Duodenal mucosa (tissue), 2 donors: ENCODE measurements at regions not wholly inside any gene's neighbourhood (a gene's known extent, or its start where the extent isn't known, plus 50 kb on each side); places are given as distances from the start of the nearest gene placed in this dataset.
"Not testable (repeated sequence)": the region's sequence is repeated elsewhere in the genome, so short reads cannot be mapped to it uniquely, and the experiment has no call there.

ENCODE experiments used
- H3K27ac ChIP-seq: one replicate; pipeline ENCODE4 v1.7.0; 2013; ENCODE audit warnings: low read depth, low read length
- H3K27me3 ChIP-seq, 2 donors: one replicate each; pipeline ENCODE4 v1.7.0; 2013; ENCODE audit warnings: low read length in 2 of 2, control low read depth in 1 of 2; ENCODE audit not compliant: insufficient read depth in 2 of 2, control insufficient read depth in 1 of 2
- H3K36me3 ChIP-seq, 2 donors: one replicate each; pipeline ENCODE4 v1.7.0; 2013; ENCODE audit warnings: low read length in 2 of 2, control low read depth in 1 of 2; ENCODE audit not compliant: insufficient read depth in 2 of 2, control insufficient read depth in 1 of 2
- H3K4me1 ChIP-seq, 2 donors: one replicate each; pipeline ENCODE4 v1.7.0; 2013; ENCODE audit warnings: low read length in 2 of 2, control low read depth in 1 of 2; ENCODE audit not compliant: insufficient read depth in 2 of 2, control insufficient read depth in 1 of 2
- H3K4me3 ChIP-seq, 2 donors: one replicate each; pipeline ENCODE4 v1.7.0; 2013; ENCODE audit warnings: low read length in 2 of 2, low read depth in 1 of 2
- H3K9ac ChIP-seq, 2 donors: one replicate each; pipeline ENCODE4 v1.7.0; 2013; ENCODE audit warnings: low read length in 2 of 2, low read depth in 1 of 2
- H3K9me3 ChIP-seq, 2 donors: one replicate each; pipeline ENCODE4 v1.7.0; 2013; ENCODE audit warnings: low read length in 2 of 2, control low read depth in 1 of 2; ENCODE audit not compliant: control insufficient read depth in 1 of 2

DNA sequence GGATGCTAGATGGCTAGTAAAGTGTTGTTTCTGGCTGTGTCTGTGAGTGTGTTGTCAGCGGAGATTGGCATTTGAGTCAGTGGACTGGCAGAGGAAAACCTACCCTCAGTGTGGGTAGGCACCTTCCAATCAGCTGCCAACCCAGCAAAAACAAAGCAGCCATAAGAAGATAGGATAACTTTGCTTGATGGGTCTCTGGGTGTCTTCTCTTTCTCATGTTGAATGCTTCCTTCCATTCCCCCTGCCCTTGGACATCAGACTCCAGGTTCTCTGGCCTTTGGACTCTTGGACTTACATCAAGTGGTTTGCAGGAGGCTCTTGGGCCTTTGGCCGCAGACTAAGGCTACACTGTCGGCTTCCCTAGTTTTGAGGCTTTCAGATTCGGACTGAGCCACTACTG is 429.0 kb upstream of the ZNF804A start:
- no peaks in the 10 kb centered on the region for H3K36me3 ChIP-seq
- H3K9me3 ChIP-seq, result no peaks in the 10 kb centered on the region
- H3K27me3 ChIP-seq, result no peaks in the 10 kb centered on the region
- no peaks in the 10 kb centered on the region for H3K4me1 ChIP-seq
- no peak overlapping the region for H3K4me3 ChIP-seq
- H3K9ac ChIP-seq, result no peak overlapping the region
- H3K27ac ChIP-seq, result no peak overlapping the region

DNA sequence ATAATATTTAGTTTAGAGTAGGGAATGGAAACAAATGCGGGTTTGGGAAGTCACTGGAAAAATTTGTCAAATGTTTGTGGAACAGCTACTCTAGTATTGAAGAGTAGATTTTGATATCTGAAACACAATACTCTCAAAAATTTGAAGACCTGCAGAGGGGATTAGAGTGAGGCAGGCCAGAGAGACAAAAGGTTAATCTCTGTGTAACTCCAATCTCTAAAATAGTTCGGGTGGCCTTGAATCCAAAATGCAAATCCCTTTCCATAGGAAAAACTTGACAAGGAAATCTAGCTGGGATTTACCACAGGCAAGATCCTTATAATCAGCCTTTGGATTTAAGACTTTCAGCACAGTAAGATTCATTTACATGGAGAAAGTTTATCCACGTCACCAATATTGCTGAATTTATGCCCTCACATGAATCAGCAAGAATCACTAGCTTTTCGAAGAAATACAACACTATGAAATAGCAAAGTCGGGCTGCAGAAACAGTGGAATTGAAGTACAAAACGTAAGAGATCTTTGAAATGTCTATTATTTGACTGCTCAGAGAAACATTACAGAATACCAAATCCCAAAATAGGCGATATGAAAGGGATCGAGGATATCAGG is 423.7 kb upstream of the ZNF804A start:
- Histone ChIP-seq H3K4me3 (no peak overlapping the region), H3K27me3 (no peaks in the 10 kb centered on the region), H3K4me1 (no peaks in the 10 kb centered on the region), H3K9me3 (no peaks in the 10 kb centered on the region), H3K27ac (no peak overlapping the region), H3K36me3 (no peaks in the 10 kb centered on the region), H3K9ac (no peak overlapping the region)

DNA sequence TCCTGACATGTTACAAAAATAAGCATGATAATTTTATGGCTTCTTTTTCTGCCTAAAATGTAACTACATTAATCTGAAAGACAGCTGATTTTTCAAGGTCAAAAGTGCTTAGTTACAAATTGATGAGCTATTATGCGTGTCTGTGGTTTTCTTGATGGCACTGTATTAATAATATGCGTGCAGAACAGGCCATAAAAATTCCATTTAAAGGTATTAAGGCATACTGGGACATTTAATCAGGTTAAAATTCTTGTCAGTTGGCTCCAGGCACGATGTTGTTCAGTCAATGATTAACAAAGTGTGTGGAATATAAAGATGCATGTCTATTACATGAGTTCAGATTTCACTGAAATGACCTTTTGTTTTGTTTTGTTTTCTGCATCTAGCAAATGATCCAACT is 420.1 kb upstream of the ZNF804A start:
- Histone ChIP-seq H3K9me3 (no peaks in the 10 kb centered on the region), H3K4me3 (no peak overlapping the region), H3K9ac (no peak overlapping the region), H3K36me3 (no peaks in the 10 kb centered on the region), H3K27ac (no peak overlapping the region), H3K27me3 (no peaks in the 10 kb centered on the region), H3K4me1 (no peaks in the 10 kb centered on the region)

- Histone ChIP-seq H3K9me3 (no peaks in the 10 kb centered on the region), H3K4me3 (no peak overlapping the region), H3K27me3 (no peaks in the 10 kb centered on the region), H3K4me1 (no peaks in the 10 kb centered on the region), H3K36me3 (no peaks in the 10 kb centered on the region), H3K9ac (no peak overlapping the region), H3K27ac (no peak overlapping the region)
Observed at GRCh38 chr2:184186436-184186835, 411.9 kb upstream of the ZNF804A start.

GRCh38 chr2:184187421-184187971 is 410.8 kb upstream of the ZNF804A start:
- no peak overlapping the region for H3K27ac ChIP-seq
- H3K27me3 ChIP-seq, result no peaks in the 10 kb centered on the region
- H3K9me3 ChIP-seq, result no peaks in the 10 kb centered on the region
- no peak overlapping the region for H3K4me3 ChIP-seq
- no peaks in the 10 kb centered on the region for H3K4me1 ChIP-seq
- no peaks in the 10 kb centered on the region for H3K36me3 ChIP-seq
- no peak overlapping the region for H3K9ac ChIP-seq

GRCh38 chr2:184190725-184191124 is 407.6 kb upstream of the ZNF804A start:
- Histone ChIP-seq H3K9me3 (no peaks in the 10 kb centered on the region), H3K9ac (no peak overlapping the region), H3K27ac (no peak overlapping the region), H3K36me3 (no peaks in the 10 kb centered on the region), H3K4me3 (no peak overlapping the region), H3K4me1 (no peaks in the 10 kb centered on the region), H3K27me3 (no peaks in the 10 kb centered on the region)

DNA sequence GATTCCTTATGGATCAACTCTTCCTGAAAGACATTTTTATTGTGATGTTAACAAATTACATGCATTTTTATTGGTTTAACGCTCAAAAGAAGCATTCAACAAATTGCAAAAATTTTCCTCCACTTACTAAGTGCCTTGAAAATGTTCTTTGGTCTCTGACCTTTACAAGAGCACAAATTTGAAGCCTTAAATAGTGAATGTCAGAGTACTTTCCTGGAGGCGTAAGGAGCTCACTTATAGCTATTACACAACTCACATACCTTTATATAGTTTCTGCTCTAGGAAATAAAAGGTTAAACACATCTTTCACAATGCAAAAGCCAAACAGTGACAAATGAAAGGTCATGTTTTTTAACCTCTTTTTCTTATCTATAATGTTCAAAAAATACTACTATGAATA is 405.7 kb upstream of the ZNF804A start:
- no peaks in the 10 kb centered on the region for H3K27me3 ChIP-seq
- no peaks in the 10 kb centered on the region for H3K9me3 ChIP-seq
- H3K4me1 ChIP-seq, result no peaks in the 10 kb centered on the region
- H3K36me3 ChIP-seq, result no peaks in the 10 kb centered on the region
- H3K4me3 ChIP-seq, result no peak overlapping the region
- H3K9ac ChIP-seq, result no peak overlapping the region
- no peak overlapping the region for H3K27ac ChIP-seq

GRCh38 chr2:184197413-184197812 is 400.9 kb upstream of the ZNF804A start:
- Histone ChIP-seq H3K4me3 (no peak overlapping the region), H3K4me1 (no peaks in the 10 kb centered on the region), H3K9me3 (no peaks in the 10 kb centered on the region), H3K27ac (no peak overlapping the region), H3K27me3 (no peaks in the 10 kb centered on the region), H3K9ac (no peak overlapping the region), H3K36me3 (no peaks in the 10 kb centered on the region)

DNA sequence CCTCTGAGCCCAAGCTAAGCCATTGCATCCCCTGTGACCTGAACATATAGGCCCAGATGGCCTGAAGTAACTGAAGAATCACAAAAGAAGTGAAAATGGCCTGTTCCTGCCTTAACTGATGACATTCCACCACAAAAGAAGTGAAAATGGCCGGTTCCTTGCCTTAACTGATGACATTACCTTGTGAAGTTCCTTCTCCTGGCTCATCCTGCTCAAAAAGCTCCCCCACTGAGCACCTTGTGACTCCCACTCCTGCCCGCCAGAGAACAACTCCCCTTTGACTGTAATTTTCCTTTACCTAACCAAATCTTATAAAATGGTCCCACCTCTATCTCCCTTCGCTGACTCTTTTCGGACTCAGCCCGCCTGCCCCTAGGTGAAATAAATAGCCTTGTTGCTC is 399.5 kb upstream of the ZNF804A start:
- not testable (repeated sequence) for H3K4me1 ChIP-seq, H3K4me3 ChIP-seq, H3K27me3 ChIP-seq, H3K9me3 ChIP-seq, H3K9ac ChIP-seq, H3K36me3 ChIP-seq, H3K27ac ChIP-seq

- no peaks in the 10 kb centered on the region for H3K27me3 ChIP-seq
- no peak overlapping the region for H3K9ac ChIP-seq
- no peaks in the 10 kb centered on the region for H3K4me1 ChIP-seq
- no peaks in the 10 kb centered on the region for H3K9me3 ChIP-seq
- no peaks in the 10 kb centered on the region for H3K36me3 ChIP-seq
- H3K4me3 ChIP-seq, result no peak overlapping the region
- H3K27ac ChIP-seq, result no peak overlapping the region
Observed at GRCh38 chr2:184199274-184199673, 399.1 kb upstream of the ZNF804A start.

DNA sequence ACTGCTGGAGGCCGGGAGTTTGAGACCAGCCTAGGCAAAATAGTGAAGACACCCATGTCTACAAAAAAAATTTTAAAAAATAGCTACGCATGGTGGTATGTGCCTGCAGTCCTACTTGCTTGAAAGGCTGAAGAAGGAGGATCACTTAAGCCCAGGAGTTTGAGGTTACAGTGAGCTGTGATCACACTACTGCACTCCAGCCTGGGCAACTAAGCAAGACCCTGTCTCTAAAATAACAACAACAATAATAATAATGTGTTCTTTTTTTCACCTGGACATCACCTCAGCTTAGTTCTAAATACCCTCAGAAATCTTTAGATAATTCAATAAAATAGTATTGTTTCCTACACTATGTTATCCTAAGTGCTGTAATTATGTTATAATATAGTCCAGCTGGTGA is 397.1 kb upstream of the ZNF804A start:
- H3K9ac ChIP-seq, result no peak overlapping the region
- H3K4me3 ChIP-seq, result no peak overlapping the region
- H3K27ac ChIP-seq, result no peak overlapping the region
- H3K9me3 ChIP-seq, result no peaks in the 10 kb centered on the region
- H3K4me1 ChIP-seq, result no peaks in the 10 kb centered on the region
- H3K27me3 ChIP-seq, result no peaks in the 10 kb centered on the region
- H3K36me3 ChIP-seq, result no peaks in the 10 kb centered on the region
